GM12878 (cell line): ENCODE measurements at regions not wholly inside any gene's neighbourhood (a gene's known extent, or its start where the extent isn't known, plus 50 kb on each side); places are given as distances from the start of the nearest gene placed in this dataset.

Experiments used
- ATAC-seq: fragments of 200-7000 bp; cut with Tn5 transposase; 3 replicates; pipeline ENCODE4 v1.9.1; 2020; ENCODE audit warnings: mild to moderate bottlenecking, moderate library complexity
- BruUV-seq: library from RNA; stranded (reverse); fragments of 400-500 nt; replicated peaks from 2 replicates; lab custom pipeline; 2021; lab: Mats Ljungman, UMichigan
- CTCF ChIA-PET: fragments of 300-600 bp; sonication (Branson Sonifier 250); formaldehyde crosslinking; extraction: SDS; loops from one replicate; lab custom pipeline; 2021; ENCODE audit warnings: inconsistent platforms; lab: Yijun Ruan, JAX
- POLR2A ChIA-PET: fragments of 350-600 bp; formaldehyde crosslinking; extraction: SDS; loops from one replicate; lab custom pipeline; 2021; ENCODE audit warnings: inconsistent platforms; lab: Charles Lee
- RAD21 ChIA-PET: fragments of 300-600 bp; sonication (Branson Sonifier 250); formaldehyde crosslinking; loops from one replicate; lab custom pipeline; 2023; ENCODE audit warnings: antibody characterized with exemption; ENCODE audit not compliant: unreplicated experiment; lab: Charles Lee
- SMC1A ChIA-PET: fragments of 300-600 bp; sonication (Branson Sonifier 250); formaldehyde crosslinking; loops from one replicate; lab custom pipeline; 2023; ENCODE audit not compliant: unreplicated experiment, uncharacterized antibody; lab: Charles Lee
- DNase-seq: peaks from one replicate; pipeline ENCODE4 v3.0.0-alpha.2; 2011; ENCODE audit warnings: low read depth, low spot score
- FAIRE-seq: peaks from 3 replicates; lab custom pipeline; 2011; peaks lifted over from hg19 to GRCh38; lab: Jason Lieb, UNC
- H2AFZ ChIP-seq: 2 replicates; pipeline ENCODE4 v1.6.0; 2011; ENCODE audit warnings: low read depth, low read length, control low read depth; ENCODE audit not compliant: control insufficient read depth
- H3K27ac ChIP-seq: 2 replicates; pipeline ENCODE4 v1.5.1; 2011; ENCODE audit warnings: control low read depth; ENCODE audit not compliant: control insufficient read depth, insufficient read depth
- H3K27me3 ChIP-seq, 2 experiments: replicated peaks in 1 of 2; 2 replicates each; pipeline versions ENCODE4 v1.6.0 to v1.6.1; 2011; ENCODE audit warnings: low read length in 1 of 2; ENCODE audit not compliant: control insufficient read depth in 2 of 2, insufficient read depth in 2 of 2
- H3K36me3 ChIP-seq, 2 experiments: 2 replicates each; pipeline ENCODE4 v1.5.1; 2011; ENCODE audit warnings: low read length in 1 of 2; ENCODE audit not compliant: control insufficient read depth in 2 of 2, insufficient read depth in 2 of 2
- H3K4me1 ChIP-seq: 2 replicates; pipeline ENCODE4 v1.6.1; 2011; ENCODE audit warnings: mild to moderate bottlenecking, low read length, moderate library complexity, mixed read lengths; ENCODE audit not compliant: control insufficient read depth, insufficient read depth
- H3K4me2 ChIP-seq: 2 replicates; pipeline ENCODE4 v1.6.0; 2011; ENCODE audit warnings: control low read depth; ENCODE audit not compliant: control insufficient read depth, insufficient read depth
- H3K4me3 ChIP-seq: fragments of 200-600 bp; sonication (generic); 2 replicates; pipeline ENCODE4 v1.5.1; 2016
- H3K79me2 ChIP-seq: 2 replicates; pipeline ENCODE4 v1.6.0; 2011; ENCODE audit warnings: low read length; ENCODE audit not compliant: control insufficient read depth, insufficient read depth
- H3K9ac ChIP-seq: 2 replicates; pipeline ENCODE4 v1.8.0; 2011; ENCODE audit warnings: low read length, control low read depth, mixed read lengths; ENCODE audit not compliant: control insufficient read depth, insufficient read depth
- H3K9me3 ChIP-seq: replicated peaks from 3 replicates; pipeline ENCODE4 v1.5.1; 2011; ENCODE audit warnings: mild to moderate bottlenecking, low read length; ENCODE audit not compliant: control insufficient read depth, insufficient read depth
- H4K20me1 ChIP-seq: 2 replicates; pipeline ENCODE4 v1.6.0; 2011; ENCODE audit not compliant: control insufficient read depth, insufficient read depth
- BACH1 ChIP-seq: fragments of 450-650 bp; IDR thresholded peaks from 2 replicates; pipeline ENCODE4 v1.6.1; 2017; ENCODE audit warnings: mild to moderate bottlenecking, borderline replicate concordance
- CEBPB ChIP-seq, 2 experiments: fragments of 150-350 bp in 1 of 2; IDR thresholded peaks; 2 replicates each; pipeline ENCODE4 v1.6.1; 2012 to 2014; ENCODE audit warnings: low read depth in 2 of 2, low read length in 2 of 2, borderline replicate concordance in 1 of 2, inconsistent platforms in 1 of 2
- FOXK2 ChIP-seq: fragments of 450-650 bp; IDR thresholded peaks from 2 replicates; pipeline ENCODE4 v1.6.1; 2017; ENCODE audit warnings: mild to moderate bottlenecking, moderate library complexity
- IKZF1 ChIP-seq: fragments of 450-650 bp; conservative IDR thresholded peaks from 2 replicates; pipeline ENCODE4 v1.6.1; 2017; ENCODE audit warnings: antibody characterized with exemption, mild to moderate bottlenecking
- PML ChIP-seq: IDR thresholded peaks from 2 replicates; pipeline ENCODE4 v1.6.1; 2012; ENCODE audit warnings: low read length, inconsistent platforms
- RAD51 ChIP-seq: fragments of 450-650 bp; IDR thresholded peaks from 2 replicates; pipeline ENCODE4 v1.6.1; 2016; ENCODE audit warnings: moderate library complexity, mild to moderate bottlenecking, inconsistent platforms
- RELB ChIP-seq: fragments of 450-650 bp; IDR thresholded peaks from 2 replicates; pipeline ENCODE4 v1.6.1; 2017; ENCODE audit warnings: low read depth, mild to moderate bottlenecking, moderate library complexity
- TCF3 ChIP-seq: IDR thresholded peaks from 2 replicates; pipeline ENCODE4 v1.6.1; 2012; ENCODE audit warnings: low read depth, mild to moderate bottlenecking, low read length, borderline replicate concordance; ENCODE audit not compliant: insufficient read depth
- ZBED1 ChIP-seq: IDR thresholded peaks from 2 replicates; pipeline ENCODE4 v1.6.1; 2016; ENCODE audit warnings: borderline replicate concordance
- ZNF207 ChIP-seq: fragments of 450-650 bp; IDR thresholded peaks from 2 replicates; pipeline ENCODE4 v1.6.1; 2014; ENCODE audit warnings: antibody characterized with exemption, mild to moderate bottlenecking, borderline replicate concordance
- WGBS: methylation state at CpG from one replicate; pipeline ENCODE4 v1.1.6; 2016; ENCODE audit warnings: low lambda C conversion rate; ENCODE audit not compliant: insufficient replicate concordance, insufficient coverage; ENCODE audit errors: missing lambda C conversion rate; 5-methylcytosine and 5-hydroxymethylcytosine counted together
- in situ Hi-C: fragments of 300-500 bp; cut with MboI; formaldehyde crosslinking; loops from 9 replicates; pipeline ENCODE4 v1.14.3; 2018; ENCODE audit warnings: mixed read lengths
- intact Hi-C: fragments of 100-400 bp; cut with micrococcal nuclease; formaldehyde crosslinking; loops from one replicate; pipeline ENCODE4 v1.14.2; 2022; ENCODE audit not compliant: unreplicated experiment

GRCh38 chr15:80342148-80342547, 62.0 kb upstream of the ARNT2 start:
- Histone ChIP-seq H3K9ac (no peak overlapping the region), H2AFZ (no peak overlapping the region), H3K9me3 (no peaks in the 10 kb centered on the region), H3K79me2 (no peaks in the 10 kb centered on the region)
- CTCF ChIA-PET, result no interaction called here
- DNase-seq, result no peak
- SMC1A ChIA-PET, result no interaction called here
- BruUV-seq, result no TSS peak
- RAD21 ChIA-PET, result no interaction called here
- intact Hi-C loops, result no loop called here
- TF ChIP-seq RAD51 (no peak), FOXK2 (no peak), TCF3 (no peak), RELB (no peak), ZBED1 (no peak), BACH1 (no peak), CEBPB (IDR thresholded peaks at IDR 0.05; ENCODE audit: borderline replicate concordance in 1 of 2, low read depth in 2 of 2, low read length in 2 of 2) (no peak), PML (no peak), ZNF207 (no peak), IKZF1 (no peak)
- TF ChIP-seq, all 136 proteins: peak for 0
- Histone ChIP-seq H3K4me3 (no peak overlapping the region), H3K27ac (no peak overlapping the region), H3K4me1 (no peaks in the 10 kb centered on the region), H3K36me3 (no peaks in the 10 kb centered on the region), H3K27me3 (no peaks in the 10 kb centered on the region; a peak in 3 of 4 replicates), H3K4me2 (no peak overlapping the region), H4K20me1 (no peaks in the 10 kb centered on the region)
- POLR2A ChIA-PET, result no interaction called here
- FAIRE-seq, result no peak
- ATAC-seq, result no peak
- 24% methylated on average over 4 of the region's 4 CpGs for WGBS
- in situ Hi-C loops, result no loop called here
